Mesothelial cell of epicardium (in vitro differentiated cells): ENCODE measurements at regions not wholly inside any gene's neighbourhood (a gene's known extent, or its start where the extent isn't known, plus 50 kb on each side); places are given as distances from the start of the nearest gene placed in this dataset.
"Not testable (repeated sequence)": the region's sequence is repeated elsewhere in the genome, so short reads cannot be mapped to it uniquely, and the experiment has no call there.

ENCODE experiments used
- DNase-seq, 2 experiments: peaks; one replicate each; pipeline ENCODE4 v3.0.0; 2021; ENCODE audit warnings: low spot score in 2 of 2; ENCODE audit not compliant: unreplicated experiment in 2 of 2
- H3K27ac Mint-ChIP-seq: 2 replicates; pipeline ENCODE4 v1.8.0; 2021; ENCODE audit warnings: mixed read lengths
- H3K27me3 Mint-ChIP-seq: 2 replicates; pipeline ENCODE4 v1.8.0; 2021; ENCODE audit warnings: low read depth, mixed read lengths
- H3K36me3 Mint-ChIP-seq: 2 replicates; pipeline ENCODE4 v1.8.0; 2021; ENCODE audit warnings: mixed read lengths
- H3K4me1 Mint-ChIP-seq: 2 replicates; pipeline ENCODE4 v1.8.0; 2021; ENCODE audit warnings: mixed read lengths
- H3K4me3 Mint-ChIP-seq: 2 replicates; pipeline ENCODE4 v1.8.0; 2021; ENCODE audit warnings: mild to moderate bottlenecking, moderate library complexity, mixed read lengths
- H3K9me3 Mint-ChIP-seq: 2 replicates; pipeline ENCODE4 v1.8.0; 2021; ENCODE audit warnings: mixed read lengths
- TF ChIP-seq, protein P1 (sequence below): fragments of 200-600 bp; sonication (generic); IDR thresholded peaks from one replicate; pipeline ENCODE4 v1.5.0; 2021; ENCODE audit warnings: antibody characterized with exemption; ENCODE audit not compliant: unreplicated experiment

- TF ChIP-seq, protein P1, sequence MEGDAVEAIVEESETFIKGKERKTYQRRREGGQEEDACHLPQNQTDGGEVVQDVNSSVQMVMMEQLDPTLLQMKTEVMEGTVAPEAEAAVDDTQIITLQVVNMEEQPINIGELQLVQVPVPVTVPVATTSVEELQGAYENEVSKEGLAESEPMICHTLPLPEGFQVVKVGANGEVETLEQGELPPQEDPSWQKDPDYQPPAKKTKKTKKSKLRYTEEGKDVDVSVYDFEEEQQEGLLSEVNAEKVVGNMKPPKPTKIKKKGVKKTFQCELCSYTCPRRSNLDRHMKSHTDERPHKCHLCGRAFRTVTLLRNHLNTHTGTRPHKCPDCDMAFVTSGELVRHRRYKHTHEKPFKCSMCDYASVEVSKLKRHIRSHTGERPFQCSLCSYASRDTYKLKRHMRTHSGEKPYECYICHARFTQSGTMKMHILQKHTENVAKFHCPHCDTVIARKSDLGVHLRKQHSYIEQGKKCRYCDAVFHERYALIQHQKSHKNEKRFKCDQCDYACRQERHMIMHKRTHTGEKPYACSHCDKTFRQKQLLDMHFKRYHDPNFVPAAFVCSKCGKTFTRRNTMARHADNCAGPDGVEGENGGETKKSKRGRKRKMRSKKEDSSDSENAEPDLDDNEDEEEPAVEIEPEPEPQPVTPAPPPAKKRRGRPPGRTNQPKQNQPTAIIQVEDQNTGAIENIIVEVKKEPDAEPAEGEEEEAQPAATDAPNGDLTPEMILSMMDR: no peak
Observed at GRCh38 chr12:47348206-47348605, 268.4 kb upstream of the AMIGO2 start.

GRCh38 chr12:47346251-47347019, 266.7 kb upstream of the AMIGO2 start:
- Mint-ChIP-seq H3K9me3 (no peaks in the 10 kb centered on the region), H3K27ac (no peak overlapping the region), H3K27me3 (no peaks in the 10 kb centered on the region), H3K36me3 (no peaks in the 10 kb centered on the region), H3K4me1 (no peaks in the 10 kb centered on the region), H3K4me3 (no peak overlapping the region)
- DNase-seq: no peak
- TF ChIP-seq, protein P1: no peak

More at GRCh38 chr12:47348206-47348605, 268.4 kb upstream of the AMIGO2 start:
- no peaks in the 10 kb centered on the region for H3K4me1 Mint-ChIP-seq
- DNase-seq: no peak
- no peaks in the 10 kb centered on the region for H3K36me3 Mint-ChIP-seq
- no peaks in the 10 kb centered on the region for H3K27me3 Mint-ChIP-seq
- H3K4me3 Mint-ChIP-seq: no peak overlapping the region
- no peak overlapping the region for H3K27ac Mint-ChIP-seq
- H3K9me3 Mint-ChIP-seq: no peaks in the 10 kb centered on the region

- TF ChIP-seq, protein P1: no peak
- H3K4me3 Mint-ChIP-seq: no peak overlapping the region
- no peaks in the 10 kb centered on the region for H3K36me3 Mint-ChIP-seq
- no peak overlapping the region for H3K27ac Mint-ChIP-seq
- H3K4me1 Mint-ChIP-seq: no peaks in the 10 kb centered on the region
- no peak for DNase-seq
- no peaks in the 10 kb centered on the region for H3K9me3 Mint-ChIP-seq
- H3K27me3 Mint-ChIP-seq: no peaks in the 10 kb centered on the region
Observed at GRCh38 chr12:47343684-47344567, 264.2 kb upstream of the AMIGO2 start.

DNA sequence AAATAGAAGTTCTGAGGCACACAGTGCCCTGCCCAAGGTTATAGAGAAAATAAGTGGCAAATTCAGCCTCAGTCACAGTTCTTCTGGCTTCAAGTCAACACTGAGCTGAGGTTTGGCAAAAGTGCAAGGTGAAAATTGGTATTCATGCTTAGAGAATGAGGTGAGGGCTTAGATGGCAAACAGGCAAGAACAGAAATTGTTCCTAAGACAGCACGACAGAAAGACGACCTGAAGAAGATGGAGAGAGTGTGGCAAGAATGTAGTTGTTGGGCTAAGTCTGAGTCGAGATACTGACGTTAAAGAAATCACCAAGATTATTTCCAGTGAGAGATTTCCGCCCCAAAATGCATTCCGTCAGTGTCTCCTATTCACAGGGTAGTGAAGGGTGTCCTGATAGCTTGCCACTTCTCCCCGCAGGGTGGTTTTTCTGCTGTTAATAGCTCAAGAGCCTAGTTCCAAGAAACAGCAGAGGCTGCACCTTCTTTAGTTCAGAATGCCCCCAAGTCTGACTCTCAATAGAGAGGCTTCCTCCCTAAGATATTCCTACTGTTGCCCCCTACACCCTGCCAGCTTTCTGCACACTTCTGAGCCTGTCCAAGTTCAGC, 260.8 kb upstream of the AMIGO2 start:
- DNase-seq: no peak
- H3K36me3 Mint-ChIP-seq: no peaks in the 10 kb centered on the region
- H3K27me3 Mint-ChIP-seq: no peaks in the 10 kb centered on the region
- TF ChIP-seq, protein P1: no peak
- H3K4me1 Mint-ChIP-seq: no peaks in the 10 kb centered on the region
- H3K27ac Mint-ChIP-seq: no peak overlapping the region
- H3K9me3 Mint-ChIP-seq: peaks cover 21% of the 10 kb centered on the region
- no peak overlapping the region for H3K4me3 Mint-ChIP-seq

- TF ChIP-seq, protein P1: no peak
- H3K4me3 Mint-ChIP-seq: no peak overlapping the region
- no peaks in the 10 kb centered on the region for H3K4me1 Mint-ChIP-seq
- no peak overlapping the region for H3K27ac Mint-ChIP-seq
- H3K27me3 Mint-ChIP-seq: no peaks in the 10 kb centered on the region
- H3K9me3 Mint-ChIP-seq: peaks cover 23% of the 10 kb centered on the region
- H3K36me3 Mint-ChIP-seq: no peaks in the 10 kb centered on the region
- no peak for DNase-seq
Observed at GRCh38 chr12:47337581-47337980, 257.8 kb upstream of the AMIGO2 start.

GRCh38 chr12:47333271-47333858, 253.6 kb upstream of the AMIGO2 start:
- H3K4me1 Mint-ChIP-seq, H3K4me3 Mint-ChIP-seq, H3K27me3 Mint-ChIP-seq, DNase-seq, H3K27ac Mint-ChIP-seq, H3K36me3 Mint-ChIP-seq: not testable (repeated sequence)
- H3K9me3 Mint-ChIP-seq: peaks cover 27% of the 10 kb centered on the region
